Fibroblast of lung (primary cell): ENCODE measurements at regions not wholly inside any gene's neighbourhood (a gene's known extent, or its start where the extent isn't known, plus 50 kb on each side); places are given as distances from the start of the nearest gene placed in this dataset.

ENCODE experiments used
- DNase-seq, 2 donors: peaks; one replicate each; pipeline versions ENCODE4 v3.0.0 to v3.0.0-alpha.2; 2010; ENCODE audit warnings: low read depth in 2 of 2
- H2AFZ ChIP-seq: 2 replicates; pipeline ENCODE4 v1.5.1; 2012; ENCODE audit warnings: low read length, control low read depth, inconsistent platforms
- H3K27ac ChIP-seq: 2 replicates; pipeline ENCODE4 v1.5.1; 2011; ENCODE audit warnings: low read length, control low read depth; ENCODE audit not compliant: insufficient read depth
- H3K27me3 ChIP-seq: 2 replicates; pipeline ENCODE4 v1.5.1; 2011; ENCODE audit warnings: mild to moderate bottlenecking, low read length; ENCODE audit not compliant: control insufficient read depth, insufficient read depth
- H3K36me3 ChIP-seq: 2 replicates; pipeline ENCODE4 v1.5.1; 2011; ENCODE audit warnings: low read length; ENCODE audit not compliant: control insufficient read depth, insufficient read depth
- H3K4me1 ChIP-seq: 2 replicates; pipeline ENCODE4 v1.5.1; 2011; ENCODE audit warnings: low read length; ENCODE audit not compliant: control insufficient read depth, insufficient read depth; ENCODE audit errors: extremely low read depth
- H3K4me2 ChIP-seq: 2 replicates; pipeline ENCODE4 v1.5.1; 2011; ENCODE audit warnings: low read length, control low read depth; ENCODE audit not compliant: insufficient read depth; ENCODE audit errors: extremely low read depth
- H3K4me3 ChIP-seq, 4 experiments: fragments of 200-600 bp in 1 of 4; sonication (generic) in 1 of 4; replicated peaks in 1 of 4; 2 replicates each; pipeline ENCODE4 v1.5.1; 2011 to 2016; ENCODE audit warnings: low read length in 4 of 4, low read depth in 3 of 4, mild to moderate bottlenecking in 3 of 4, control low read depth in 2 of 4, inconsistent platforms in 1 of 4, mixed read lengths in 1 of 4; ENCODE audit not compliant: insufficient read depth in 1 of 4; ENCODE audit errors: control extremely low read depth in 1 of 4
- H3K79me2 ChIP-seq: 2 replicates; pipeline ENCODE4 v1.5.1; 2012; ENCODE audit warnings: mild to moderate bottlenecking, low read length, inconsistent platforms; ENCODE audit not compliant: control insufficient read depth, insufficient read depth
- H3K9ac ChIP-seq: 2 replicates; pipeline ENCODE4 v1.5.1; 2011; ENCODE audit warnings: mild to moderate bottlenecking, low read length, control low read depth; ENCODE audit not compliant: insufficient read depth
- H3K9me3 ChIP-seq: 2 replicates; pipeline ENCODE4 v1.5.1; 2012; ENCODE audit warnings: low read depth, low read length; ENCODE audit not compliant: control insufficient read depth, insufficient read depth
- H4K20me1 ChIP-seq: 2 replicates; pipeline ENCODE4 v1.5.1; 2011; ENCODE audit warnings: low read length; ENCODE audit not compliant: control insufficient read depth, insufficient read depth; ENCODE audit errors: extremely low read depth
- CTCF ChIP-seq, 2 donors: IDR thresholded peaks in 1 of 2; conservative IDR thresholded peaks in 1 of 2; 1 replicate in 1 of 2; 2 replicates in 1 of 2; pipeline ENCODE4 v1.5.1; 2011 to 2012; ENCODE audit warnings: low read length in 2 of 2, control low read depth in 1 of 2, inconsistent platforms in 1 of 2, low read depth in 1 of 2, mild to moderate bottlenecking in 1 of 2
- EZH2 ChIP-seq: IDR thresholded peaks from 2 replicates; pipeline ENCODE4 v1.5.1; 2012; ENCODE audit warnings: low read length, control low read depth, mild to moderate bottlenecking; ENCODE audit errors: missing control alignments

GRCh38 chr11:38990139-38990538 is 2392.1 kb upstream of the RAG2 start:
- no peak overlapping the region for H2AFZ ChIP-seq
- H3K36me3 ChIP-seq, result no peaks in the 10 kb centered on the region
- H3K9ac ChIP-seq, result no peak overlapping the region
- H4K20me1 ChIP-seq, result no peaks in the 10 kb centered on the region
- no peaks in the 10 kb centered on the region for H3K79me2 ChIP-seq
- TF ChIP-seq CTCF (conservative IDR thresholded peaks at IDR 0.05 in 1 of 2, IDR thresholded peaks at IDR 0.05 in 1 of 2; ENCODE audit: low read depth in 1 of 2, low read length in 2 of 2), result no peak
- TF ChIP-seq EZH2, result no peak
- H3K27ac ChIP-seq, result no peak overlapping the region
- H3K9me3 ChIP-seq, result no peaks in the 10 kb centered on the region
- H3K27me3 ChIP-seq, result no peaks in the 10 kb centered on the region
- H3K4me1 ChIP-seq, result no peaks in the 10 kb centered on the region
- H3K4me3 ChIP-seq, result no peak overlapping the region
- DNase-seq, result no peak
- H3K4me2 ChIP-seq, result no peak overlapping the region

DNA sequence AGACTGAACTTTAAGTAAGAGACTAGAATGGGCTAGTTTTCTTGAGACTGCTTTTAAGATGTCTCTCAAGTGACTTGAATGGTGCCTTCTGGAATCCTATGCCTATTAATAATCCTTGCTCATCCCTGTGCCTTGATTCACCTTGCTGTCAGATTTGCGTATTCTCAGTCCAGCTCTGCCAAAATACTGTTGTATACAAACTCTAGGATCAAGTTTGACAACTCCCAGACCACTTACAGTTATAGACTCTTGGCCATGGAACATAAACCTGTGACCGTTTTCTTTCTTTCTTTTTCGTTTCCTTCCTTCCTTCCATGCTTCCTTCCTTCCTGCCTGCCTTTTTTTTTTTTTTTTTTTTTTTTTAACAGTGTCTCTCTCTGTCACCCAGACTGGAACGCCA is 2390.9 kb upstream of the RAG2 start:
- DNase-seq, result no peak
- no peaks in the 10 kb centered on the region for H3K4me1 ChIP-seq
- H3K79me2 ChIP-seq, result no peaks in the 10 kb centered on the region
- no peaks in the 10 kb centered on the region for H3K27me3 ChIP-seq
- no peak overlapping the region for H3K4me3 ChIP-seq
- H3K4me2 ChIP-seq, result no peak overlapping the region
- no peaks in the 10 kb centered on the region for H4K20me1 ChIP-seq
- no peak overlapping the region for H3K9ac ChIP-seq
- TF ChIP-seq CTCF (conservative IDR thresholded peaks at IDR 0.05 in 1 of 2, IDR thresholded peaks at IDR 0.05 in 1 of 2; ENCODE audit: low read depth in 1 of 2, low read length in 2 of 2), result no peak
- no peak for TF ChIP-seq EZH2
- no peak overlapping the region for H3K27ac ChIP-seq
- no peak overlapping the region for H2AFZ ChIP-seq
- no peaks in the 10 kb centered on the region for H3K36me3 ChIP-seq
- H3K9me3 ChIP-seq, result no peaks in the 10 kb centered on the region

- no peak overlapping the region for H3K4me2 ChIP-seq
- no peak overlapping the region for H3K9ac ChIP-seq
- DNase-seq, result no peak
- H3K4me3 ChIP-seq, result no peak overlapping the region
- H3K79me2 ChIP-seq, result no peaks in the 10 kb centered on the region
- no peaks in the 10 kb centered on the region for H3K9me3 ChIP-seq
- no peaks in the 10 kb centered on the region for H3K27me3 ChIP-seq
- no peaks in the 10 kb centered on the region for H3K4me1 ChIP-seq
- TF ChIP-seq EZH2 (no peak), CTCF (conservative IDR thresholded peaks at IDR 0.05 in 1 of 2, IDR thresholded peaks at IDR 0.05 in 1 of 2; ENCODE audit: low read depth in 1 of 2, low read length in 2 of 2) (no peak)
- H2AFZ ChIP-seq, result no peak overlapping the region
- H3K36me3 ChIP-seq, result no peaks in the 10 kb centered on the region
- no peak overlapping the region for H3K27ac ChIP-seq
- no peaks in the 10 kb centered on the region for H4K20me1 ChIP-seq
These were observed 2374.2 kb upstream of the RAG2 start for GRCh38 chr11:38972220-38972619.
